ENCODE measurements at regions not wholly inside any gene's neighbourhood (a gene's known extent, or its start where the extent isn't known, plus 50 kb on each side); places are given as distances from the start of the nearest gene placed in this dataset.

DNA sequence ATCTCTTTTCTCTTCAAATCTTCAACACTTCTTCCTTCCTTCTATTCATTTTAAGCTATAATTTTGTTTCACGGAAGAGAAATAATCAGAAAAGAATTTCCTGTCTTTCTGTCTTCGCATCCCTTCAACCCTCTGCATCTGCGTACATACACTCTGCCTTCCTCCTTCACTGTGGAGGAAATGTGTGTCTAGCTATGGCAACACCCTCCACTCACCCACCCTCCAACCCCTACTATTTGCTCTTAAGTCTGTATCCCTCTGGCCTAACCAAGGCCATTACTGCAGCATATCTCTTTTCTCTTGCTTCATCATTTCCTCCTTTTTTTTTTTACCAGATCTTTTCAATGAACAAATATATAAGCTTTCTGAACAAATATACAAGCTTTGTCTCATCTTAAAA, 105.7 kb upstream of the NUDT12 start:
- H3K36me3 ChIP-seq: no peaks in the 10 kb centered on the region
- H3K27ac ChIP-seq: no peak overlapping the region
- TF ChIP-seq EP300 (IDR thresholded peaks at IDR 0.05): no peak
- no peak for TF ChIP-seq POLR2AphosphoS5 (IDR thresholded peaks at IDR 0.05)
- TF ChIP-seq, protein P1, sequence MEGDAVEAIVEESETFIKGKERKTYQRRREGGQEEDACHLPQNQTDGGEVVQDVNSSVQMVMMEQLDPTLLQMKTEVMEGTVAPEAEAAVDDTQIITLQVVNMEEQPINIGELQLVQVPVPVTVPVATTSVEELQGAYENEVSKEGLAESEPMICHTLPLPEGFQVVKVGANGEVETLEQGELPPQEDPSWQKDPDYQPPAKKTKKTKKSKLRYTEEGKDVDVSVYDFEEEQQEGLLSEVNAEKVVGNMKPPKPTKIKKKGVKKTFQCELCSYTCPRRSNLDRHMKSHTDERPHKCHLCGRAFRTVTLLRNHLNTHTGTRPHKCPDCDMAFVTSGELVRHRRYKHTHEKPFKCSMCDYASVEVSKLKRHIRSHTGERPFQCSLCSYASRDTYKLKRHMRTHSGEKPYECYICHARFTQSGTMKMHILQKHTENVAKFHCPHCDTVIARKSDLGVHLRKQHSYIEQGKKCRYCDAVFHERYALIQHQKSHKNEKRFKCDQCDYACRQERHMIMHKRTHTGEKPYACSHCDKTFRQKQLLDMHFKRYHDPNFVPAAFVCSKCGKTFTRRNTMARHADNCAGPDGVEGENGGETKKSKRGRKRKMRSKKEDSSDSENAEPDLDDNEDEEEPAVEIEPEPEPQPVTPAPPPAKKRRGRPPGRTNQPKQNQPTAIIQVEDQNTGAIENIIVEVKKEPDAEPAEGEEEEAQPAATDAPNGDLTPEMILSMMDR (IDR thresholded peaks at IDR 0.05): no peak
- TF ChIP-seq POLR2A (IDR thresholded peaks at IDR 0.05): no peak
- no peaks in the 10 kb centered on the region for H3K4me1 ChIP-seq
- H3K27me3 ChIP-seq: no peaks in the 10 kb centered on the region
- DNase-seq: no peak
- 69 to 73% methylated on average over 3 of the region's 3 CpGs for WGBS, 2 donors
- ATAC-seq (ENCODE audit: low FRiP score in 2 of 2): no peak
- H3K9me3 ChIP-seq: no peaks in the 10 kb centered on the region
- no peak overlapping the region for H3K4me3 ChIP-seq

DNA sequence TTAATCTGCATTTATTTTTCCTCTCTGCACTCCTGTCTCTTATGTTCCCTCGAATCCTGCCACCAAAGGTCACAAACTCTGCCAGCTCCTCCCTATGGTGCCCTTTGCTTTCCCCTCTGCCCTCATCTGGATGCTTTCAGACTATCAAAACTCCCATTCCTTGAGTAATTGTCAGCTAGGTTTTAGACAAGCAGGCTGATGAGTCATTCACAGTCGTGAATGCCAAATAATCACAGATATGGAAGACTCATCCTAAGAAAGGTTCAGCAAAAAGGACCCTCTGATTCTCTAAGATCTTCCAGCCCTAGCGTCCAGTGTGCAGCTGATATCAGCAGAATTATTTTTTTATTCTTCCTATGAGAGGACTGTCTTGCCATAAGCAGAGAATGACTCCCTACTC, 104.5 kb upstream of the NUDT12 start:
- no peak overlapping the region for H3K4me3 ChIP-seq
- ATAC-seq (ENCODE audit: low FRiP score in 2 of 2) (no peak), DNase-seq (no peak)
- H3K4me1 ChIP-seq: no peaks in the 10 kb centered on the region
- no peak overlapping the region for H3K27ac ChIP-seq
- no peaks in the 10 kb centered on the region for H3K27me3 ChIP-seq
- H3K9me3 ChIP-seq: no peaks in the 10 kb centered on the region
- 50 to 56% methylated on average over 3 of the region's 3 CpGs for WGBS, 2 donors
- no peaks in the 10 kb centered on the region for H3K36me3 ChIP-seq
- TF ChIP-seq, protein P1 (IDR thresholded peaks at IDR 0.05): no peak
- TF ChIP-seq POLR2A (IDR thresholded peaks at IDR 0.05) (no peak), POLR2AphosphoS5 (IDR thresholded peaks at IDR 0.05) (no peak), EP300 (IDR thresholded peaks at IDR 0.05) (no peak)

DNA sequence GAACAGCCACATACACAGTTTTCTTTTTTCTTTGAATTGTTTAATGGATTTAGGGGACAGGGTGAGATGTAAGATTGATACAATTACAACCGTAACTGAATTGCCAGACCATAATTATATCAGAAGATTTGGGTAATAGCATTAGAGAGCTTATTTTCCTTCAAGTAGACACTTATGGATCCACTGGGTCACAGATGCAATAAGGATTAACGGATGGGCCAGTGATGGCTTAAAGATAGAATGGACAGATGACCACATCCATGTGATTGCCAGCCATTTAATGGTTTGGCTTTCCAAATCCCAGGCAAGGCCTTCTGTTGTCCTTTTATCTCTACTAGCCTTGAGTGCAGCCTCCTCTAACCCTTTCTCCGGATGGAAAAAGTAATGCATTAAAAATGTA, 94.7 kb upstream of the NUDT12 start:
- Histone ChIP-seq H3K27me3 (no peaks in the 10 kb centered on the region), H3K27ac (no peak overlapping the region), H3K4me3 (no peak overlapping the region), H3K36me3 (no peaks in the 10 kb centered on the region), H3K9me3 (no peaks in the 10 kb centered on the region), H3K4me1 (no peaks in the 10 kb centered on the region)
- no peak for DNase-seq
- TF ChIP-seq EP300 (IDR thresholded peaks at IDR 0.05): no peak
- no peak for TF ChIP-seq POLR2A (IDR thresholded peaks at IDR 0.05)
- no peak for TF ChIP-seq POLR2AphosphoS5 (IDR thresholded peaks at IDR 0.05)
- TF ChIP-seq, protein P1 (IDR thresholded peaks at IDR 0.05): no peak
- WGBS, 2 donors: 90% methylated on average over 3 of the region's 3 CpGs
- ATAC-seq (ENCODE audit: low FRiP score in 2 of 2): no peak

GRCh38 chr5:103648086-103648485, 85.5 kb upstream of the NUDT12 start:
- Histone ChIP-seq H3K27ac (no peak overlapping the region), H3K9me3 (no peaks in the 10 kb centered on the region), H3K4me1 (no peaks in the 10 kb centered on the region), H3K36me3 (no peaks in the 10 kb centered on the region), H3K27me3 (no peaks in the 10 kb centered on the region), H3K4me3 (no peak overlapping the region)
- 85 to 90% methylated on average over 2 of the region's 2 CpGs for WGBS, 2 donors
- ATAC-seq (ENCODE audit: low FRiP score in 2 of 2) (no peak), DNase-seq (no peak)
- TF ChIP-seq, protein P1 (IDR thresholded peaks at IDR 0.05): no peak
- no peak for TF ChIP-seq POLR2AphosphoS5 (IDR thresholded peaks at IDR 0.05)
- no peak for TF ChIP-seq EP300 (IDR thresholded peaks at IDR 0.05)
- TF ChIP-seq POLR2A (IDR thresholded peaks at IDR 0.05): no peak

DNA sequence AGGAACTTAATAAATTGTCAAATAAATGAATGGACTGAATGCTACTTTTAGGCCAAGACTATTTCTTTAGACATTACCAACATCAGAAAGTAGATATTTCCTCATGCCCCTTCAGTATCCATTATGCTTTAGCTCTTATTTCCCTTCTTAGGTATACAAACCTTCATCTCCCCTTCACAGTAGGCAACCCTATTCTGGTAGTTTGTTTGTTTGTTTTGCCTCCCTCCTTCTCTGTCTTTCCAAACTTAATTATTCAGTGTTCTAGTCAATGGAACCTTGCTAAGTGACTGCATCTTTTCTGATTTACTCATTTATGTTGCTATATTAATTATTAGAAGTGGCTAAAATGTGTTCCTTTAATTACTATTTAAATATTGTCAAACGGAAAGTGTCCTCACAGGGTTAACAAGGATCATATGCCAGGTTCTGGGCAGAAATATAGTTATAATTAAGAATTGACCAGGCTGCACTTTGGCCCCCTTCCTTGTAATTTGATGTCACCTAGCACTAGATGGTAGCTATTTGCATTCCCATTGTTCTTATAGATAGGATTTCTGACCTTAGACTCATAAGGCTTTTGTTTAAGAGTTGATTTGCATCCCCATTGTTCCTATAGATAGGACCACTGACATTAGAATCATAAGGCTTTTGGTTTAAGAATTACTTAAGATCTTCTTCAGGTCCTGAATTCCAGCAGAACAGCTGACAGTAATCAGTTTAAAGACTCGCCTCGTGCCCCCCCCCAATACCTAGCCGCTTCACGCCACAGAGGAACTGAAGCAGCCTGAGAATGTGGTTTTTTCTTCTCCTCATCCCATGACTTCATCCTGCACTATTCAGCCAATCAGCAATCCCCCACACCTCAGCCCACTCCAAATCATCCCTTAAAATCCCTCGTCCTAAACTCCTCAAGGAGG, 84.4 kb upstream of the NUDT12 start:
- Histone ChIP-seq H3K27me3 (no peaks in the 10 kb centered on the region), H3K4me3 (no peak overlapping the region), H3K36me3 (no peaks in the 10 kb centered on the region), H3K9me3 (no peaks in the 10 kb centered on the region), H3K4me1 (no peaks in the 10 kb centered on the region), H3K27ac (no peak overlapping the region)
- DNase-seq: no peak
- no peak for ATAC-seq (ENCODE audit: low FRiP score in 2 of 2)
- TF ChIP-seq POLR2AphosphoS5 (IDR thresholded peaks at IDR 0.05) (no peak), EP300 (IDR thresholded peaks at IDR 0.05) (no peak), POLR2A (IDR thresholded peaks at IDR 0.05) (no peak)
- TF ChIP-seq, protein P1 (IDR thresholded peaks at IDR 0.05): no peak
- 74 to 84% methylated on average over 6 of the region's 6 CpGs for WGBS, 2 donors
